CD14-positive monocyte (primary cell): ENCODE measurements at regions not wholly inside any gene's neighbourhood (a gene's known extent, or its start where the extent isn't known, plus 50 kb on each side); places are given as distances from the start of the nearest gene placed in this dataset.

ENCODE experiments used
- DNase-seq, 3 donors: peaks; one replicate each; pipeline ENCODE4 v3.0.0-alpha.2; 2011 to 2022
- H2AFZ ChIP-seq: 2 replicates; pipeline ENCODE4 v1.6.0; 2012; ENCODE audit warnings: mild to moderate bottlenecking, low read depth, low read length, inconsistent platforms; ENCODE audit not compliant: insufficient read depth, poor library complexity, severe bottlenecking
- H3K27ac ChIP-seq, 2 donors: 1 replicate in 1 of 2; 2 replicates in 1 of 2; pipeline ENCODE4 v1.5.1; 2012 to 2013; ENCODE audit warnings: low read length in 2 of 2, control low read depth in 1 of 2, inconsistent platforms in 1 of 2, low read depth in 1 of 2, mild to moderate bottlenecking in 1 of 2
- H3K27me3 ChIP-seq, 2 donors: one replicate each; pipeline versions ENCODE4 v1.6.0 to v1.6.1; 2011 to 2013; ENCODE audit warnings: low read length in 2 of 2; ENCODE audit not compliant: control insufficient read depth in 2 of 2, insufficient read depth in 2 of 2
- H3K36me3 ChIP-seq, 2 donors: replicated peaks in 1 of 2; 1 replicate in 1 of 2; 2 replicates in 1 of 2; pipeline versions ENCODE4 v1.5.1 to v1.6.1; 2012 to 2013; ENCODE audit warnings: low read length in 2 of 2, control low read depth in 1 of 2, inconsistent platforms in 1 of 2, mild to moderate bottlenecking in 1 of 2; ENCODE audit not compliant: insufficient read depth in 2 of 2, control insufficient read depth in 1 of 2
- H3K4me1 ChIP-seq, 2 donors: 1 replicate in 1 of 2; 2 replicates in 1 of 2; pipeline versions ENCODE4 v1.5.1 to v1.6.1; 2012 to 2013; ENCODE audit warnings: low read length in 2 of 2, control low read depth in 1 of 2, inconsistent platforms in 1 of 2, mild to moderate bottlenecking in 1 of 2, moderate library complexity in 1 of 2; ENCODE audit not compliant: insufficient read depth in 2 of 2, control insufficient read depth in 1 of 2
- H3K4me2 ChIP-seq: replicated peaks from 2 replicates; pipeline ENCODE3; 2012; ENCODE audit warnings: low read length, moderate library complexity, mild to moderate bottlenecking; ENCODE audit not compliant: poor library complexity, severe bottlenecking; ENCODE audit errors: extremely low read depth
- H3K4me3 ChIP-seq, 3 experiments: fragments of 200-600 bp in 1 of 3; sonication (generic) in 1 of 3; replicated peaks in 1 of 3; 1 replicate in 2 of 3; 2 replicates in 1 of 3; pipeline ENCODE4 v1.5.1; 2011 to 2013; ENCODE audit warnings: low read length in 3 of 3, mild to moderate bottlenecking in 3 of 3, control low read depth in 2 of 3, low read depth in 2 of 3, inconsistent platforms in 1 of 3, moderate library complexity in 1 of 3
- H3K79me2 ChIP-seq: 2 replicates; pipeline ENCODE4 v1.6.0; 2012; ENCODE audit warnings: mild to moderate bottlenecking, control low read depth, inconsistent platforms, low read length, moderate library complexity; ENCODE audit not compliant: insufficient read depth
- H3K9ac ChIP-seq: 2 replicates; pipeline ENCODE4 v1.6.0; 2017; ENCODE audit warnings: low read length, mild to moderate bottlenecking; ENCODE audit not compliant: insufficient read depth, poor library complexity, severe bottlenecking
- H3K9me3 ChIP-seq, 2 donors: replicated peaks in 1 of 2; 1 replicate in 1 of 2; 2 replicates in 1 of 2; pipeline versions ENCODE4 v1.5.1 to v1.6.1; 2012 to 2013; ENCODE audit warnings: low read length in 2 of 2, control low read depth in 1 of 2; ENCODE audit not compliant: control insufficient read depth in 1 of 2, insufficient read depth in 1 of 2
- H4K20me1 ChIP-seq: 2 replicates; pipeline ENCODE4 v1.6.0; 2012; ENCODE audit warnings: mild to moderate bottlenecking, low read length, control low read depth, moderate library complexity; ENCODE audit not compliant: insufficient read depth
- H3K27ac Mint-ChIP-seq, 7 donors: one replicate each; pipeline ENCODE4 v1.8.0; 2020; ENCODE audit warnings: mild to moderate bottlenecking in 7 of 7, mixed read lengths in 7 of 7, moderate library complexity in 6 of 7, inconsistent platforms in 2 of 7
- H3K27me3 Mint-ChIP-seq, 3 donors: one replicate each; pipeline ENCODE4 v1.8.0; 2021 to 2022; ENCODE audit warnings: low read depth in 3 of 3, mild to moderate bottlenecking in 3 of 3, mixed read lengths in 3 of 3, moderate library complexity in 3 of 3, inconsistent platforms in 1 of 3
- H3K36me3 Mint-ChIP-seq, 2 donors: one replicate each; pipeline ENCODE4 v1.8.0; 2020; ENCODE audit warnings: mixed read lengths in 2 of 2, inconsistent platforms in 1 of 2, mild to moderate bottlenecking in 1 of 2
- H3K4me1 Mint-ChIP-seq: one replicate; pipeline ENCODE4 v1.8.0; 2020; ENCODE audit warnings: mild to moderate bottlenecking, mixed read lengths
- H3K4me3 Mint-ChIP-seq, 2 donors: one replicate each; pipeline ENCODE4 v1.8.0; 2020; ENCODE audit warnings: mild to moderate bottlenecking in 2 of 2, mixed read lengths in 2 of 2, moderate library complexity in 1 of 2
- H3K9me3 Mint-ChIP-seq, 7 donors: one replicate each; pipeline ENCODE4 v1.8.0; 2020 to 2022; ENCODE audit warnings: mixed read lengths in 7 of 7, mild to moderate bottlenecking in 6 of 7, moderate library complexity in 6 of 7, inconsistent platforms in 2 of 7
- CTCF ChIP-seq: fragments of 200-600 bp; IDR thresholded peaks from one replicate; pipeline ENCODE4 v1.8.0; 2022; ENCODE audit warnings: antibody characterized with exemption, mild to moderate bottlenecking
- WGBS: methylation state at CpG from one replicate; pipeline ENCODE4 v1.1.5; 2013; ENCODE audit warnings: missing lambda C conversion rate; ENCODE audit not compliant: insufficient coverage; 5-methylcytosine and 5-hydroxymethylcytosine counted together
- intact Hi-C, 2 donors: fragments of 100-400 bp; cut with micrococcal nuclease; formaldehyde crosslinking; loops; one replicate each; pipeline versions ENCODE4 v1.15.0 to v1.15.1; 2023

GRCh38 chr3:165526367-165526766, 310.9 kb downstream of the BCHE start:
- WGBS, result no CpG with 5 or more reads among the region's 2 CpGs
- Histone ChIP-seq H3K36me3 (no peaks in the 10 kb centered on the region), H3K9ac (no peak overlapping the region), H3K9me3 (no peaks in the 10 kb centered on the region), H2AFZ (no peak overlapping the region), H3K79me2 (no peaks in the 10 kb centered on the region), H3K4me1 (no peaks in the 10 kb centered on the region), H3K27me3 (no peaks in the 10 kb centered on the region), H3K4me2 (no peak overlapping the region), H3K4me3 (no peak overlapping the region), H3K27ac (no peak overlapping the region), H4K20me1 (no peaks in the 10 kb centered on the region)
- Mint-ChIP-seq H3K4me1 (no peaks in the 10 kb centered on the region), H3K36me3 (no peaks in the 10 kb centered on the region), H3K27ac (no peak overlapping the region), H3K27me3 (no peaks in the 10 kb centered on the region), H3K4me3 (no peak overlapping the region), H3K9me3 (peaks cover 0 to 8% (median 3%) of the 10 kb centered on the region in 7 donors)
- no peak for DNase-seq
- TF ChIP-seq CTCF, result no peak
- intact Hi-C loops, result no loop called here

GRCh38 chr3:165523801-165524200, 313.4 kb downstream of the BCHE start:
- Histone ChIP-seq H3K4me1 (no peaks in the 10 kb centered on the region), H3K4me2 (no peak overlapping the region), H3K79me2 (no peaks in the 10 kb centered on the region), H3K27me3 (no peaks in the 10 kb centered on the region), H3K4me3 (no peak overlapping the region), H3K9ac (no peak overlapping the region), H3K9me3 (no peaks in the 10 kb centered on the region), H2AFZ (no peak overlapping the region), H3K27ac (no peak overlapping the region), H3K36me3 (no peaks in the 10 kb centered on the region), H4K20me1 (no peaks in the 10 kb centered on the region)
- no peaks in the 10 kb centered on the region for H3K27me3 Mint-ChIP-seq
- no peak for TF ChIP-seq CTCF
- no peaks in the 10 kb centered on the region for H3K36me3 Mint-ChIP-seq
- intact Hi-C loops, result no loop called here
- no peaks in the 10 kb centered on the region for H3K4me1 Mint-ChIP-seq
- DNase-seq, result no peak
- no peak overlapping the region for H3K27ac Mint-ChIP-seq
- peaks cover 0 to 5% (median 0%) of the 10 kb centered on the region in 7 donors for H3K9me3 Mint-ChIP-seq
- no peak overlapping the region for H3K4me3 Mint-ChIP-seq
